HG02588 (cell line): ENCODE measurements at regions not wholly inside any gene's neighbourhood (a gene's known extent, or its start where the extent isn't known, plus 50 kb on each side); places are given as distances from the start of the nearest gene placed in this dataset.
"Not testable (repeated sequence)": the region's sequence is repeated elsewhere in the genome, so short reads cannot be mapped to it uniquely, and the experiment has no call there.

Source experiments
- ATAC-seq: cut with Tn5 transposase; IDR thresholded peaks from one replicate; pipeline ENCODE4 v1.9.1; 2021; ENCODE audit warnings: mild to moderate bottlenecking, moderate library complexity; ENCODE audit not compliant: unreplicated experiment

DNA sequence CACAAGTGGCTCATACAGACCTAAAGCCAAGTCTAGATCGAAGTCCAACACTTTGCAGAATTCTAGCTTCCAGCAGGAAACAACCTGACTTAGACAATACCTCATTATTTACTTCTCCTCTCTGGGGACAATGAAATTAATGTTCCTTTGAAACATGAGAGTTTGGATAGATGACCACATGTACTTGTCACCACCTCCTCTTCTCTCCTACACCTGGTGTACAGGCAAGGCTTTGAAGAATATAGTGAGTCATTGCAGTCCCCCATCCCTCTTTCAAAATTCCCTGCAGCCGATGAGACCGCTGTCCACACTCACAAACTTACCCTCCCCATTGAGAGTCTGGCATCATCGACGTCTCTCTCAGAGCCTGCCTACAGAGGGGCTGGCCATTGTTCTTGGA lies 189.0 kb upstream of the HES1 start:
- ATAC-seq, result no peak

DNA sequence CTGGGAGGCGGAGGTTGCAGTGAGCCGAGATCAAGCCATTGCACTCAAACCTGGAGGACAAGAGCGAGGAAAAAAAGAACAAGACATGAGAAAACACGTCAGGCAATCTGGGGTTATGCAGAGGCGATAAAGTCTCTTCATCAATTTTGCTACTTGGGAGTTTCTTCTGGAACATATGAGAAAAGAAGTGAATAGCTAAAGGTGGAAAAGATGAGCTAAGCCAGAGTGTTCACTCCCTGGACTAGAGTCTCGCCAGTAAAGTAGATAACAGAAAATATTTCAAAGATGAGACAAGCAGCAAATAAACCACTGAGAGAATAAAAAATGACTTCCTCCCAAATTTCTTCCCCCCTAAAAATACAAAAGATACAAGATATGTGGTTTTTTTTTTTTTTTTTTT lies 188.4 kb upstream of the HES1 start:
- ATAC-seq, result no peak

- ATAC-seq, result no peak
These were observed 187.5 kb upstream of the HES1 start for GRCh38 chr3:193948459-193948858.

DNA sequence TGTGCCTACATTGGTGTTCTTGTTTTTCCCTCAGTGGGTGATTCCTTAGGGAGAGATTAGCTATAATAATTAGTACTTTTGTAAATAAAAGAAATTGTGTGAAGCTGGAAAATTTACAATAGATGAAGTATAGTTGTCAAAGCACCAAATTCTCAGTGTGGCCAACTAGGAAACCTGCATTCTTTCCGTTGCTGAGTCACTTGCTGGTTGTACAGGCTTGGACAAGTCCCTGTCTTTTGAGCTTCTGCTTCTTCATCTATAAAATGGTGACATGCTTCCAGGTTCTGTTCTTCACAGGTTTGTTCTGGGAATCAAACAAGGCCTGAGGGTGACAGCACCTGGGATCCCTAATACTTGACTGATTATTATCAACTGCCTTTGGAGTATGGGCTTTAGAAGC lies 184.1 kb upstream of the HES1 start:
- no peak for ATAC-seq

GRCh38 chr3:193954752-193955151 lies 181.2 kb upstream of the HES1 start:
- ATAC-seq, result no peak

- ATAC-seq, result no peak
These were observed 180.2 kb upstream of the HES1 start for GRCh38 chr3:193955719-193956118.

DNA sequence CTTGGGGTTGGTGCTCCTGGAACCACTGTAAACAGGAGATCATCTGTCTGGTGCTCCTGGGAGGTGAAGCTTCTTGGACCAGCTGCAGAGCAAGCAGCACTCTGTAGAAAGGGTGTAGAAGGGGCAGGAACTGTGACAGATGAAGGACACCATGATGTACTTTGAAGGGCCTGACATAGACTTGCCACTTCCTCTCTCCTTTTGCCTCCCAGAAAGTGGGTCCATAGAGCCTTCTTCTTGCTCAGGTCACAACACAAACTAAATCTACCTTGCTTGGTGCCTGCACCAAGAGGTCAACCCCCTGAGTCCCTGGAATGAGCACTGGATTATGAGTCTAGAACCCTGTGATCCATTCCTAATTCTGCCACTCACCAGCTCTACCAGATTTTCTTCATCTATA lies 176.1 kb upstream of the HES1 start:
- ATAC-seq, result no peak

- ATAC-seq, result no peak
These were observed 175.3 kb upstream of the HES1 start for GRCh38 chr3:193960487-193961274.

DNA sequence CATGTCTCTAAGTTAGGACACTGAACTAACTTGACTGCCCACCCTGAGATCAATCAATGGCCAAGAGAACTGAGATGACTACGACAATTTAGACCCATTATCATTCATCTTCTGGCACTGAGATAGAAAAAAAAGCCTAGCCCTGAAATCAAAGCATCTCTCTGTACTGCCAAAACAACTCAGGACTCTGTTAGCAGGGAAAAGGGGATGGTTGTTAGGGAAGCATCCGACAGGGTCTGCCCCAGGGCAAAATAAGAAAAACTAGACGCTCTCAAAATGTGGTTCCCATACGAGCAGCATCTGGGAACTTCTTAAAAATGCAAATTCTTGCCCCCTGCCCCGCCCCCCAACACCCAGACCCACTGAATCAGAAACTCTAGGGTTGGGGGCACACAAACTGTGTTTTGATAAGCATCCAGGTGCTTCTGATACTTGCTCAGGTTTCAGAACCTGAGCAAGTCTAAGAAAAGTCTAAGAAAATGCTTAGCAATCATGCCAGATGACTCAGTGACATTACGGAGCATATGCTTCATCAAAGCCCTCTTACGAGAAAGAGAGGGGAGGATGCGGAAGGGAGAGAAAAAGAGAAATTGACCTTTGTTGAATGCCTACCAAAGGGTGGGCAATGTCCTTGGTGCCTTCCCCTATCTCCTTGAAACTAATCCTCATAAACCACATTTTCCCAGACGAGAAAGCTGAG lies 172.8 kb upstream of the HES1 start:
- no peak for ATAC-seq

- no peak for ATAC-seq
These were observed 172.0 kb upstream of the HES1 start for GRCh38 chr3:193963808-193964516.

DNA sequence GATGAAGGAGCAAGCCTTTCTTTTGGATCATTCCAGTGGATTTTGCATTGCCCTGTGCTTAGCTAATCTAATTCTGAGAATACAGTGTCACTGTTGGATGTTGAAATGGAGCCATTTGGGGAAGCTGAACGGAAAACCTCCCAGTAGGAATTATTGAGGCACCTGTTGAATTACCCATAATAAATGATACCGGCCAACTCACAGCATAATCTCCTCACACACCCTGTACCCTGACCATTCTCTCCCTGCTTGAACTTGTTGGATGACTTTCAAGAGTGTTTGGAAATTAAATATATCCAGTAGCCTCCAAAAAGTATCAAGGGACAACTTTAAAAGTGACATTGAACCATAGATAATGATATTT lies 171.4 kb upstream of the HES1 start:
- no peak for ATAC-seq

DNA sequence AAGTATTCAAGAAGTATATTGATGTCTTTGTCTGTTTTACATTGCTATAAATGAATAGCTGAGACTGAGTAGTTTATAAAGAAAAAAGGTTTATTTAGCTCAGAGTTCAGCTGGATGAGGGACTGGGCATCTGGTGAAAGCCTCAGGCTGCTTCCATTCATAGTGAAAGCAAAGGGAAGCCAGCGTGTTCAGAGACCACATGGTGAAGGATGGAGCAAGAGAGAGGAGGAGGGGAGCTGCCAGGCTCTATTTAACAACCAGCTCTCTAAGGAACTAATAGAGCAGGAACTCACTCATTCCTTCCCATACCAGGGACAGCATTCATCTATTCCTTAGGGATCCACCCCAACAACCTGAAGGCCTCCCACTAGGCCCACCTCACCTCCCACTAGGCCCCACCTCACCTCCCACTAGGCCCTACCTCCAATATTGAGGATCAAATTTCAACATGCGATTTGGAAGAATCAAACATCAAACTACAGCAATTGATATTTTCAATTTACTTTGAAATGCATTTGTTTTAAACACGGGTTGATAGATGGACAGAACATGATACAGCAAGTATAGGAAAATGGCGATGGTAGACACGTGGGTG lies 167.5 kb upstream of the HES1 start:
- ATAC-seq, result no peak

GRCh38 chr3:193970131-193970772 lies 165.7 kb upstream of the HES1 start:
- not testable (repeated sequence) for ATAC-seq

GRCh38 chr3:193970773-193971206 lies 165.2 kb upstream of the HES1 start:
- ATAC-seq, result peak; percentile 29

DNA sequence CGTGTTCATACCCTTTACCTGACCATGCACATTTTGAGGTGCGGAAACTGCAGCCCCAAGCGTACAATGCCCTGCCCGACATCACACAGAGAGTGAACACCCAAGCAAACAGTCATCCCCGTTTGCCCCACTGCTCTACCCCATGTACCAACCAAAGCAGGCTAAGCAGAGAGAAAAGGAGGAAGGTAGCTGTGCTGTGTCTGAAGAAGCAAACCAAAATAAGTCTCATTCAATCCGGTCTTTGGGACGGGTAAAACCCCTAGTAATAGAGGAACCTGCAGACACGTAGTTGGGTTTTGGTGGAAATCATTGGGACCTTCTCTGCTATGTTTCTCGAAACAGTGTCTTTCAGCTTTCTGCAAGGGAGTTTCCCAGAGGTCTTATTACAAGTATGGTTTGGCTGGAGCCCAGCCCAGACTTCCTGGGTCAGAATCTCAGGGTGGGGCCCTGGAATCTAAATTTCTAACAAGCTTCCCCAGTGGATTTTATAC lies 164.6 kb upstream of the HES1 start:
- ATAC-seq, result peak; percentile 54

GRCh38 chr3:193971966-193972365 lies 164.0 kb upstream of the HES1 start:
- ATAC-seq, result no peak

DNA sequence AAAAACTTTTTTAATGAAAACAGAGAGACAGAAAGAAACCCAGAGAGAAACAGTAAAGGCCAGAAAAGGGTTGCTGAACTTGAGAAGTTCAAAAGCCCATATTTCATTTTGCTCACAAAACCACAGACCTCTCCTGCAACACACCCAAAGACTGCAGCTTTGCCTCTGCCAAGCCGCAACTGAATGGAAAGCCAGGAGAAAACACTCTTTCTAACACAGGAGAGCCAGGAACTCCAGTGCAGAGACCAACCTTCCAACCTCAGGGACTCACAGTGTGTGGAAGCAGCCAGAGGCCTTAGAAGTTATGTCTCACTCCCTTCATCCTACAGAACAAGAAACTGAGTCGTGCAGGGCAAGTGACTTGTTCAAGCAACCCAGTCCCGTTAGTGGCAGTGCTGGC lies 163.1 kb upstream of the HES1 start:
- ATAC-seq, result no peak

- no peak for ATAC-seq
These were observed 161.7 kb upstream of the HES1 start for GRCh38 chr3:193974191-193974652.

DNA sequence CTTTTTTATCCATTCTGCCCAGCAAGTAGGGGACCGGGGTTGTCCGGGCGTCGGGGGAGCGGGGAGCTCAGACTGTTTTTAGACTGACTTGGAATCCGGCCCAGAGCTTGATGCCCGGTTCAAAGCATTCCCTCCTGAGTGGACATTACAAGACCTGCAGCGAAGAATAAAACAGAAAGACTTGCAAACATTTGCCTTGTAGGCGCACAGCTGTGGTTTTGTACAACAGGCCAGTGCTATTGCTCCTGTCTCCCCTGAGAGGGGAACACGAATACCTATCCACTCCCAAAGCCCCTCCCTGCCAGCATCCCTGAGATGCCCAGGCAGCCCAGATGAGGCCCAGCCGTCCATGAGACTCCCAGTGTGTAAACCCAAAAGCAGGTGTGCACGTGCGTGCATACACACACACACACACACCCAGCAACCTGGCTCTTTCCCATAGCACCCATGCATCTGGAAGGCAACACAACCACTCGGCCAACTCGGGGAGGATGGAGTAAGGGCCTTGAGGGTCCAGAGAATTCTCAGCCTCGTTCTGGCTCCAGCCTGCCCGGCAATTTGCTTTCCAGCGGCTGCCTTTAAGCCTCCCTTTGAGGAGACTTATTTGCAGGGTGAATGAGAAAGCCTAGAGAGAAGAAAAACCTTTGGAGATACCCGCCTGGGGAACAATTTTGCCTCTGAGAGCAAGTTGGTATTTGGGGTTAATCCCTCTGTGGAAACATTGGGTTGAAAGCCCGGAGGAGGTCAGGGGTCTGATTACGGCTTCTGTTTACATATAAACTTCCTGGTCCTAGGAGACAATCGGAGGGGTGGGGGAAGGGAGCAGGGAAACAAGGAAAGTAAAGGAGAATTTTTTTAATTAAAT lies 161.0 kb upstream of the HES1 start:
- ATAC-seq, result no peak

- ATAC-seq, result no peak
These were observed 158.3 kb upstream of the HES1 start for GRCh38 chr3:193977622-193978021.
